ENCODE measurements at regions not wholly inside any gene's neighbourhood (a gene's known extent, or its start where the extent isn't known, plus 50 kb on each side); places are given as distances from the start of the nearest gene placed in this dataset.
"Not testable (repeated sequence)": the region's sequence is repeated elsewhere in the genome, so short reads cannot be mapped to it uniquely, and the experiment has no call there.

DNA sequence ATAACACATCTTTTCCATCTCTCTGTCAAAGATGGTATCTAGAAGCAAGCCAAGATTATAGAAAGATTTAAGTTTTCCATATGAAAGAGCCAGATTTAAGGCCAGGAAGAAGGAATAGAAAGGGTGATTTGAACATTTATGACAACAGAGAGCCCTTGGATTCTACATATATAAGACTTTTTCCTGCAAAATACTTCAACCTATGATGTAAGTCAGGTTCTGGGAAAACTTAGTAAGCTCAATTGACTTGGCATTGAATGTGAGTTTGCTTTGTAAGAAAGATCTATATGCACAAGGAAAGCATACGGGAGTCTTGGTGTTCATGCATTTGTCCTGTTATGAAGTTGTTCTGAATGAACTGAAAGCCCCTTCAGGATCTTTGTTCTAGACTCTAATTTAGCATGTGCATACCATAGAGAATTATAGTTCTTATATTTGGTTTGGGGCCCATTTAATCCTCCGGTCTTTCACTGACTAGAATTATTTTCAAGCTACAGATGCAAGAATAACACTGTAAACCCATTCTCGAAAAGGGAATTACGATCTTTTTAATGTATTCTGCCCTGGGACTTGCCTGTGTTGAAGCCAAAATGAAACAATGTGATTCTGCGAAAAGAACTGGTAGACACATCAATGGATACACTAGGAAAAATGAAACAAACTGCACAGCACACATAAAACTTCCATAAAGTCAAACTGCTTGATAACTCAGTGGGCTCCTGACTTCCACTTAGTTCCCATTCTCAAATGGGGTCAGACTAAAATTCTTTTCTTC, 152.8 kb downstream of the DISP1 start:
- no peaks in the 10 kb centered on the region for H3K9me3 ChIP-seq
- peaks cover 8% of the 10 kb centered on the region for H3K4me1 ChIP-seq
- H3K27ac ChIP-seq: no peak overlapping the region
- TF ChIP-seq Cebpa-rat (IDR thresholded peaks at IDR 0.05): no peak
- no peaks in the 10 kb centered on the region for H3K27me3 ChIP-seq
- H4K20me1 ChIP-seq: no peaks in the 10 kb centered on the region
- no peak overlapping the region for H3K9ac ChIP-seq
- H3K36me3 ChIP-seq: no peaks in the 10 kb centered on the region
- no peak overlapping the region for H3K4me3 ChIP-seq
- no peak overlapping the region for H3K4me2 ChIP-seq

DNA sequence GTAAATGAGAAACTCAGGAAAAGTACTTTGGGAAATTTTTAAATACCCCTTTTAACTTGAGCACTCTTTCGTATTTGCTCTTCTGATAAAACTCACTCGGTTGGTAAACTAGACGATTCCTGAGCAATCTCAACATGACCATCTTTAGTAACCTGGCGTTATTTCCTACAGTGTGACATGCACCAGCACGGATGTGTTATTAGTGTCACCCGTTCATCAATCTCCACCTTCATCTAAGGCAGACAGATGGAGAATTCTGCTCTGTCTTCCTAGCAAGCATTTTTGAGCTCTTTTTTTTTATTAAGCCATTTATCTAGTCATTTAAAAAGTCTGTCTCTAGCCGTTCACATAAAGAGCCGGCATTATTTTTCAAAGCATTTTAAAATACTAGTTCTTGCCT, 155.2 kb downstream of the DISP1 start:
- Histone ChIP-seq H3K4me1 (peaks cover 19% of the 10 kb centered on the region), H3K9me3 (no peaks in the 10 kb centered on the region), H3K27ac (no peak overlapping the region), H3K4me2 (no peak overlapping the region), H3K4me3 (no peak overlapping the region), H3K27me3 (no peaks in the 10 kb centered on the region), H3K36me3 (no peaks in the 10 kb centered on the region), H3K9ac (no peak overlapping the region), H4K20me1 (no peaks in the 10 kb centered on the region)
- no peak for TF ChIP-seq Cebpa-rat (IDR thresholded peaks at IDR 0.05)

DNA sequence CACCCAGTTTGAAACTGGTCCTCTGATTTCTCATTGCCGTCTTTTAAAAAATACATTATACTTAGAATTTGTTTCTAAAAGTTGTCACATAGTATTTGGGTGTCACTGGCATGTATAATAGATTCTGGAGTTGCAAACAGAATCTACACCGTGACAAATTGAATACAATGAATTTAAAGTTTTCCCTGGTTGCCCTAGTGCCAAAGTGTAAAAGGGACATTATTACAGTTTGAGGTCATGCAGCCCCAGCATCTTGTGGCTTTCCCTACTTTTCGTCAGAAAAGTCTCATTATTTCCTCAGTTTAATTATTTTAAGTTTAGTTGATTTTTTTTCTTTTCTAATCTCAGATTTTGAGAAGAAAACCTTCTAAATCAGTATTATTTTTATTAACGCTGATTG, 155.9 kb downstream of the DISP1 start:
- no peaks in the 10 kb centered on the region for H3K9me3 ChIP-seq

DNA sequence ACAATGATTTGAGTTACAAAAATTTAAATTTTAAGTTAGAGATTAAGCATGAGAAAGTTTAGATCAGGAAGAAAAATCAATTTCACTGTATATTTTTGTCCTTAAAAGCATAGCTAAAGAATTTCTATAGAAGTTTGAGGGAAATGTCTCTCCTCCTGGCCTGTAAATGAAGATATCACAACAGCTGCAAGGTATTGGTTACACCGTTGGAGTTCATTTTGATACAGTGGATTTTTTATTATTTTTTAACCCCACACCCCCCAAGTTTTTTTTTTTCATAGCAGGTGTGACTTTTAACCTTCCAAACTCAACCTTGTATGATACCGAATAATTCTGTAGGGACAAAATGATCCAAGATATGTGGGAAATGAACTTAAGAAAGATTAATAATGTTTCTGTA, 156.3 kb downstream of the DISP1 start:
- Histone ChIP-seq H3K27ac (no peak overlapping the region), H3K27me3 (no peaks in the 10 kb centered on the region), H3K4me3 (no peak overlapping the region), H3K36me3 (no peaks in the 10 kb centered on the region), H3K9me3 (no peaks in the 10 kb centered on the region), H3K9ac (no peak overlapping the region), H3K4me1 (peaks cover 11% of the 10 kb centered on the region; the same call in 1 of the 2 replicates), H3K4me2 (no peak overlapping the region), H4K20me1 (no peaks in the 10 kb centered on the region)
- TF ChIP-seq Cebpa-rat (IDR thresholded peaks at IDR 0.05): no peak

More for the DNA sequence above, 155.9 kb downstream of the DISP1 start:
- no peak overlapping the region for H3K27ac ChIP-seq
- no peaks in the 10 kb centered on the region for H4K20me1 ChIP-seq
- H3K27me3 ChIP-seq: no peaks in the 10 kb centered on the region
- H3K9ac ChIP-seq: no peak overlapping the region
- TF ChIP-seq Cebpa-rat (IDR thresholded peaks at IDR 0.05): no peak
- H3K36me3 ChIP-seq: no peaks in the 10 kb centered on the region
- no peak overlapping the region for H3K4me3 ChIP-seq
- peaks cover 14% of the 10 kb centered on the region for H3K4me1 ChIP-seq
- H3K4me2 ChIP-seq: no peak overlapping the region

DNA sequence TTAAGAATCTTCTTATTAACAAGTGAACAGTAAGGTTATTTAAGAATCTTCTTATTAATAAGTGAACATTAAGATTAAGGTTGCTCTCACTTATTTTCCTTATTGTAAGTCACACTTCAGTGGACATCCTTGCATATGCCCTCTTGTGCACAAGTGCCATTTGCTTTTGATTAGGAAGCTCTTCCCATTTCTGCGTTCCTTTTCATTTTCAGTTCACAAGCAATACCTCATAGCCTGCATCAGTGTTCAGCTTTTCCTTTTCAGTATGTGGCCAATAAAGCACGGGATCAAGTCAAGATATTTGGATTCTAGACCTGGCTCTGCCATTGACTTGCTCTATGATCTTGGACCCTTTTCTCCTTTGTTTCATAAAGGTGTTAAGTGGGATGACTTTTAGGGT, 158.7 kb downstream of the DISP1 start:
- no peak overlapping the region for H3K4me2 ChIP-seq
- TF ChIP-seq Cebpa-rat (IDR thresholded peaks at IDR 0.05): no peak
- H4K20me1 ChIP-seq: no peaks in the 10 kb centered on the region
- no peak overlapping the region for H3K9ac ChIP-seq
- no peaks in the 10 kb centered on the region for H3K36me3 ChIP-seq
- no peaks in the 10 kb centered on the region for H3K27me3 ChIP-seq
- no peaks in the 10 kb centered on the region for H3K9me3 ChIP-seq
- peaks cover 20% of the 10 kb centered on the region; the same call in 1 of the 2 replicates for H3K4me1 ChIP-seq
- no peak overlapping the region for H3K27ac ChIP-seq
- no peak overlapping the region for H3K4me3 ChIP-seq

DNA sequence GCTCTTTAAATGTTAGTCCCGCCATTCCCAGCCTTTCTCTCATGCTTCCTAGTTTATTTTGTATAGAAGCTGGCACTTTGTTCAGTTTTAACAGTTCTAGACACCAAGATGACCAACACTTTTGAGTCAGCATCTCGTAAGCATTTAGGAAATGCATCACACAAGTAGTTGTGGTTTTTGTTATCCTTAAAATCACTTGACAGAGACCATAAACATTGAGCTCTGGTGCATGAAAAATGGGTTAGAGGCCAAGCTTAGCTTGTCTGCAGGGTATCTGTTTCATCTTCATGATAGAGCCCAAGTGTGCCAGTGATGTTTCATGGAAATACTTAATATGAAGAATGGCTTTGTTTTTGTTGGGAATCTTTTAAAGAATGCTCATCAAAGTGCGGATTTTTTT, 159.7 kb downstream of the DISP1 start:
- H3K36me3 ChIP-seq: no peaks in the 10 kb centered on the region
- H3K27ac ChIP-seq: no peak overlapping the region
- TF ChIP-seq Cebpa-rat (IDR thresholded peaks at IDR 0.05): no peak
- H3K27me3 ChIP-seq: no peaks in the 10 kb centered on the region
- no peak overlapping the region for H3K9ac ChIP-seq
- peaks cover 20% of the 10 kb centered on the region; the same call in 1 of the 2 replicates for H3K4me1 ChIP-seq
- H3K4me2 ChIP-seq: peak overlapping the region; percentile 25; the same call in 1 of the 2 replicates
- H4K20me1 ChIP-seq: no peaks in the 10 kb centered on the region
- H3K4me3 ChIP-seq: no peak overlapping the region
- no peaks in the 10 kb centered on the region; the same call in 1 of the 2 replicates for H3K9me3 ChIP-seq

DNA sequence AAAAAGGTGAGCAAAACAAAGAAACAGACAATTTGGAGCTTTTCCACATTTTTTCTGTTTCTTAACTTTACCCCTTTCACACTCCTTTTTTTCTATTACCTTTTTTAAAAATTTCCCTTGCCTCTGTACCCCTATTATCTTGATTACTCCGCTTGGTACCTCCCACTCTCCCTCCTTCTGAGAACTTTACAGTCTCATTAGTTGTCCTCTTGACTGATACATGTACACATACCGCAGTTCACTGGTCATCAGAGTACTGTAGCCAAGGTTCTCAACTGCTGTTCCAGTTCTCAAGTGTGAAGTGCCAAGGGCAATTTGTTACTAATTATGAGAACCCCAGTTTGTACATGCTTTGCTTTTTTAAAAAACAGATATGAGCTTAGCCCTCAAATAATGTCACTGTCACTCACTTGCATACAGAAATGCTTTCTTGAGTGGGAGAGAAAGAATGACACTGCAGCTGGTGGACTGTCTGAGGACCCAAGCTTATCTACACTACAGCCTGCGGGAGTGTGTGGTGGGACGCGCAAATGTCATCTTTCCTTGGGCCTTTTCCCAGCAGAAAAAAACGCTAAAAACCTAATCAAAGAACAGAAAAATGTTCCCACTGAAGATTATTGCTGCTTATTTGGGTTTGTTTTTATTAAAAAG, 160.8 kb downstream of the DISP1 start:
- Histone ChIP-seq H3K27me3 (no peaks in the 10 kb centered on the region), H3K27ac (no peak overlapping the region), H3K4me2 (no peak overlapping the region), H3K4me1 (peaks cover 20% of the 10 kb centered on the region; the same call in 1 of the 2 replicates), H3K9me3 (no peaks in the 10 kb centered on the region; the same call in 1 of the 2 replicates), H3K36me3 (no peaks in the 10 kb centered on the region), H3K9ac (no peak overlapping the region), H3K4me3 (no peak overlapping the region), H4K20me1 (no peaks in the 10 kb centered on the region)
- TF ChIP-seq Cebpa-rat (IDR thresholded peaks at IDR 0.05): no peak

DNA sequence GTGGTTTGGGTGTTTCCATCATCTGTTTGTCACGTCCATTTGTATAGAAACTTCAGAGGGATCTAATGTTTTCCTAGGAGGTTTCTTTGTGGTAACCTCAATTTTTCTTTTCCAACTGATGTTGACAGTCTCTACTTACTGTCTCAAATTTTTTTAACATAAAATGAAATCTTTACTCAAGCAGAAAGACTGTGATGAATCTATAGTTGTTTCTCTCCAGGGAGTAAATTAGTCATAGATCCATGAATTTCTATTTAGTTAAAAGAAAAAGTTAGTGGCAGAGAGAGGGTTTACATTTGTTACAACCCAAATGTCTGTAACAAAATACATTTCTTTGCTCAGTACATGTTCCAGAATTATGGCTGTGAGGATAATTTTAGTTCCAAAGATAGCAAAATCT, 161.6 kb downstream of the DISP1 start:
- H3K27me3 ChIP-seq: no peaks in the 10 kb centered on the region
- H3K9ac ChIP-seq: no peak overlapping the region
- no peak overlapping the region for H3K27ac ChIP-seq
- no peaks in the 10 kb centered on the region for H4K20me1 ChIP-seq
- no peaks in the 10 kb centered on the region for H3K36me3 ChIP-seq
- TF ChIP-seq Cebpa-rat (IDR thresholded peaks at IDR 0.05): no peak
- peaks cover 20% of the 10 kb centered on the region; the same call in 1 of the 2 replicates for H3K4me1 ChIP-seq
- H3K9me3 ChIP-seq: no peaks in the 10 kb centered on the region; the same call in 1 of the 2 replicates
- no peak overlapping the region for H3K4me3 ChIP-seq
- H3K4me2 ChIP-seq: peak overlapping the region; percentile 0; the same call in 1 of the 2 replicates

DNA sequence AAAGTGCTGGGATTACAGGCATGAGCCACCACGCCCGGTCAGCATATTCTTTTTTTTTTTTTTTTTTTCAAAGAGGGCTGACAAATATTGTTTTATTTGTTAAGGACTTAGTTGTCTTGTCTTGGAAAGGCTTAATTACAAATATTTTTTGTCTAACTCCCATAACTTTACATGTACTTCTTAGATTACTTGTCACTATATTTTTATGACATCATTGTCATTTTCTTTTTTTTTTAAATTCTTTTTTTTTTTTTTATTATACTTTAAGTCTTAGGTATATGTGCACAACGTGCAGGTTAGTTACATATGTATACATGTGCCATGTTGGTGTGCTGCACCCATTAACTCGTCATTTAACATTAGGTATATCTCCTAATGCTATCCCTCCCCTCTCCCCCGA, 162.5 kb downstream of the DISP1 start:
- peaks cover 20% of the 10 kb centered on the region; the same call in 1 of the 2 replicates for H3K4me1 ChIP-seq
- not testable (repeated sequence) for H3K4me2 ChIP-seq, H3K27ac ChIP-seq, H3K4me3 ChIP-seq, H4K20me1 ChIP-seq, H3K27me3 ChIP-seq, H3K9ac ChIP-seq, H3K9me3 ChIP-seq, H3K36me3 ChIP-seq

DNA sequence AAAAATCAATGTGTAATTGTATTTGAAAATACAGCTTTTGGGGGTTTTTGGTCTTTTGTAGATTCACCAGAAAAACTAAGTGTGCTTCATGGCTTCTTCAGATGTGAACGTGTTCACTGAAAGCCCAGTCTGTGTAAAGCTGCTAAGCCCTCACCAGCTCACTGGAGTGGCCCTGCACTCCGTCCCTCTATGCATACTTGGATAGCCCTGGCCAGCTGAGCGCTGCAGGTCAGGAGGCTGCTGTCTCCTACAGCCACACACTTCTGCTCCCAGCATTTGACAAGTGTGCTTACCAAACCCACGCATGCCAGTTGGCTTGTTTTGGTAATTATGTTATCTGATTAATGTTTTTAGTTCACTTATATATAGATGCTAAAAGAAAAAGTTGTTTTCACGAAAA, 163.5 kb downstream of the TLR5 start:
- Histone ChIP-seq H4K20me1 (no peaks in the 10 kb centered on the region), H3K9me3 (no peaks in the 10 kb centered on the region; the same call in 1 of the 2 replicates), H3K27ac (no peak overlapping the region), H3K4me1 (peaks cover 15% of the 10 kb centered on the region; the same call in 1 of the 2 replicates), H3K4me2 (no peak overlapping the region), H3K4me3 (no peak overlapping the region), H3K27me3 (no peaks in the 10 kb centered on the region), H3K9ac (no peak overlapping the region), H3K36me3 (no peaks in the 10 kb centered on the region)
- no peak for TF ChIP-seq Cebpa-rat (IDR thresholded peaks at IDR 0.05)

All from BLaER1 (cell line).